ENCODE measurements at regions not wholly inside any gene's neighbourhood (a gene's known extent, or its start where the extent isn't known, plus 50 kb on each side); places are given as distances from the start of the nearest gene placed in this dataset.

DNA sequence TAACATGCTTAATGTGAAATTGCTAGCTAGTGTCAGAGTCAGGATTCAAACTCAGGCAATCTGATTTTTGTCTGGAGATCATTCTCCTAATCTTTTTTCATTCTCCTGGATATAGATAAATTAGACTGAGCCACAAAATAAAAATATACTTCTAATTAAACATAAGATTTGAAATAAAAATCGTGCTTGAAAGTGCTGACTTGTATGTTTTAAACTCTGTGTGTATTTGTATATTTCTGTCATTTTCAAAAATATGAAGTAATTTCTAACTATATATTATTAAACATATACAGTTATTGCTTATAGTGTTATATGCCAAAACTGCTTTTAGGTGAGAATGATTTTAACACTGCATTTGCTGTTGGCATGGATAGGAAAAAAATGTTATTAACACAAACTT lies 239.4 kb downstream of the KCNJ2 start:
- TF ChIP-seq, protein P1, sequence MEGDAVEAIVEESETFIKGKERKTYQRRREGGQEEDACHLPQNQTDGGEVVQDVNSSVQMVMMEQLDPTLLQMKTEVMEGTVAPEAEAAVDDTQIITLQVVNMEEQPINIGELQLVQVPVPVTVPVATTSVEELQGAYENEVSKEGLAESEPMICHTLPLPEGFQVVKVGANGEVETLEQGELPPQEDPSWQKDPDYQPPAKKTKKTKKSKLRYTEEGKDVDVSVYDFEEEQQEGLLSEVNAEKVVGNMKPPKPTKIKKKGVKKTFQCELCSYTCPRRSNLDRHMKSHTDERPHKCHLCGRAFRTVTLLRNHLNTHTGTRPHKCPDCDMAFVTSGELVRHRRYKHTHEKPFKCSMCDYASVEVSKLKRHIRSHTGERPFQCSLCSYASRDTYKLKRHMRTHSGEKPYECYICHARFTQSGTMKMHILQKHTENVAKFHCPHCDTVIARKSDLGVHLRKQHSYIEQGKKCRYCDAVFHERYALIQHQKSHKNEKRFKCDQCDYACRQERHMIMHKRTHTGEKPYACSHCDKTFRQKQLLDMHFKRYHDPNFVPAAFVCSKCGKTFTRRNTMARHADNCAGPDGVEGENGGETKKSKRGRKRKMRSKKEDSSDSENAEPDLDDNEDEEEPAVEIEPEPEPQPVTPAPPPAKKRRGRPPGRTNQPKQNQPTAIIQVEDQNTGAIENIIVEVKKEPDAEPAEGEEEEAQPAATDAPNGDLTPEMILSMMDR (IDR thresholded peaks at IDR 0.05; ENCODE audit: low read length) = no peak
- TF ChIP-seq EZH2 (IDR thresholded peaks at IDR 0.05; ENCODE audit: borderline replicate concordance, low read length) = no peak

Measured in OCI-LY1 (cell line).